HG02938 (cell line): ENCODE measurements at regions not wholly inside any gene's neighbourhood (a gene's known extent, or its start where the extent isn't known, plus 50 kb on each side); places are given as distances from the start of the nearest gene placed in this dataset.
"Not testable (repeated sequence)": the region's sequence is repeated elsewhere in the genome, so short reads cannot be mapped to it uniquely, and the experiment has no call there.

ENCODE experiments used
- ATAC-seq: cut with Tn5 transposase; IDR thresholded peaks from one replicate; pipeline ENCODE4 v1.9.1; 2021; ENCODE audit warnings: mild to moderate bottlenecking, moderate library complexity; ENCODE audit not compliant: unreplicated experiment

- no peak for ATAC-seq
These were observed 58.3 kb downstream of the C11orf87 start for GRCh38 chr11:109480251-109480650.

GRCh38 chr11:109486129-109486528 lies 64.1 kb downstream of the C11orf87 start:
- ATAC-seq = no peak

- ATAC-seq = no peak
These were observed 69.1 kb downstream of the C11orf87 start for GRCh38 chr11:109490953-109491635.

- no peak for ATAC-seq
These were observed 84.1 kb downstream of the C11orf87 start for GRCh38 chr11:109506115-109506514.

- ATAC-seq = no peak
These were observed 85.3 kb downstream of the C11orf87 start for GRCh38 chr11:109507331-109507730.

DNA sequence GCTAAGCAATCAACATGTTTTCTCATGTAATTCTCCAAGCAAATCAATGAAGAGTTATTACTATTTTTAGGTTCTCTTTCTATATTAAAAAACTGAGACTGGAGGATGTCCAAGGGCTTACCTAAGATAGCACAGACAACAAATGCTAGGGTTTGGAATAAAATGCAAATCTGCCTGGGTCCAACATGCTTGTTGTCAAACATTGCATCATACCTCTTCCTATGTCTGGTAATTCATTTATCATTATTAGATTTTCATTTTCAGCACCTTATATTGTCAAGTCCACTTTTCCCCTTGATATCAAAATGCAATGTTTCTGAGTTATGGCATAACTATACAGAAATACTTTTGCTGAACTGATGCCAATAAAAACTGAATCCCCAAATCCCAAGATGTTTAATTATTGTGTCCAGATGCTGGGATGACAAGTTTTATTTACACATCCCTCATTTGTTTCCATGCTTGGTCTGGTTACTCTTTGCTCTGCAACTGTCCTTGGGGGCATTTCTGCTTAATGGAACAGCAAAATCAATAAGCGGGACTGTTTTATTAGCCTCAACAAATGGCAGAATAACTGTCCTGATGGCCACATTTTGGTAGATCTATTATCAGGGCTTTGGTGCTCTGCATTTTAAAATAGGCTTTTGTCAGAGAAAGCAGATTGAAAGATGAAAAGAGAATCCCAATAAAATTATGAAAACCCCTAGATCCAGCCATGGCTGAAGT lies 86.0 kb downstream of the C11orf87 start:
- ATAC-seq = no peak

GRCh38 chr11:109508943-109509342 lies 87.0 kb downstream of the C11orf87 start:
- no peak for ATAC-seq

GRCh38 chr11:109510316-109510715 lies 88.3 kb downstream of the C11orf87 start:
- ATAC-seq = no peak

DNA sequence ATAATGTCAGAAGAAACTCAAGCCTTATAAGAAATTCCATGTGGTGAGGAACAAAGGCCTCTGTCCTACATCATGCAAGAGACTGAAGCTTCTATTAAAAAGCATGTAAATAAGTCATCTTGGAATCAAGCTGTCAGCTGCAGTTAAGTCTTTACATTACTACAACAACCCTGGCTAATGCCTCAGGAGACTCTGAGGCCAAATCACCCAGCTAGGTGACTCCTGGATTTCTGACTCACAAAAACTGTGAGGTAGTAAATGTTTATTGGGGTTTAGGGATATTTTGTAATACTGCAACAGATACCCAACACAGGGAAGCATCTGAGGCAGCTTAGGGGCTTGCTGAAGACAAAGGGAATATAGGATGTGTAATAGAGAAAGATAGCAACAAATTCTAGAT lies 89.6 kb downstream of the C11orf87 start:
- no peak for ATAC-seq

DNA sequence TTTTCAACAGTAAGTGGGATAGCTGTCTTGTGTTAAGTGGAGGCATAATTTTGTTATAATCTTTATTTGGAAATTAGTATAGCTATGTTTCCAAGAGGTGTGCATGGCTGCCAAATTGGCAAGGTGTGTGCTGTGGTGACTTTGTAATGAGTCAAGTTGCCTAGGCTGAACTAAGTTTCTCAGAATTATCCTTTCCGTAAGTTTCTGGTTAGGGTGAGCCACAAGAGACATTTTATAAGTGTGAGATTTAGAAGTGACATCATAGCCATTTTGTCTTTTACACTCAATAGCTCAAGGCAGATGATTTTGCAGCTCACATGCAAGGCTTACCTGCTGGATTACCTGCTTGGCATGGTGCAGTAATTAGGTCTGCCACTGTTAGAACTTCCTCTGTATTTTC lies 90.3 kb downstream of the C11orf87 start:
- no peak for ATAC-seq

GRCh38 chr11:109512680-109513079 lies 90.7 kb downstream of the C11orf87 start:
- ATAC-seq = peak; percentile 58

- no peak for ATAC-seq
These were observed 92.5 kb downstream of the C11orf87 start for GRCh38 chr11:109514313-109515018.

GRCh38 chr11:109519253-109519652 lies 97.3 kb downstream of the C11orf87 start:
- ATAC-seq = no peak

DNA sequence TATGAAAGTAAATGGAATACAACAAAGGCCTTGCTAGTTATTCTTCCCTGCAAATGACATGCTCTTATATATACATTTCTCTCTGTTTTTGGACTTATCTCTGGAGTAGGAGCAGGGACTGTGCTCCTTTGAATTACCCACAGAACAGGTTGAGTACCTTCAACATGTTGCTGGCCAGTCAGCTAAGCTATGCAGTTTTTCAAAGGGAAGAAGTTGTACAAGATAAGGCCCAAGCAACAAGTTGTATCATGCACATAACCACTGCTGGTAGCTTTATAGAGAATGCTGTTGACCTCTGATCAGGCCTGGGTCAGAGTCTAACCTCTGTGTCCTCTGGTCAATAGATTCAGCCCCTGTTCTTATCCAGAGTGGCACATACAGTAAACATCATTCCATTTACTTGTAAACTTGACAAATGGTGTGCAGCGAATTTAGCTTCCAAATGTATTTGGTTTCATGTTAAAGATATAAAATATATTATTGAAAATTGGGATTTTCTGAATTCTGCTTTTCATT lies 99.6 kb downstream of the C11orf87 start:
- ATAC-seq = no peak

GRCh38 chr11:109522116-109522755 lies 100.2 kb downstream of the C11orf87 start:
- ATAC-seq = no peak

- not testable (repeated sequence) for ATAC-seq
These were observed 103.6 kb downstream of the C11orf87 start for GRCh38 chr11:109525636-109526035.

DNA sequence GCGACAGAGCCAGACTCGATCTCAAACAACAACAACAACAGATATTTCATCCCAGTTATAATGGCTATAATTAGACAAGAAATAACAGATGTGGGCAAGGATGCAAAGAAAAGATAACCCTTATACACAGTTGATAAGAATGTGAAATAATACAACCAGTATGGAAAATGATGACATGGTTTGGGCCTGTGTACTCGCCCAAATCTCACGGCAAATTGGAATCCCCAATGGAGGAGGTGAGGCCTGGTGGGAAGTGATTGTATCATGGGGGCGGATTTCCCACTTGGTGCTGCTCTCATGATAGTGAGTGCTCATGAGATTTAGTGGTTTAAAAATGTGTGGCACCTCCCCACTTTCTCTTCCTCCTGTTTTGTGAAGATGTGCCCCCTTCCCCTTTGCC lies 104.1 kb downstream of the C11orf87 start:
- no peak for ATAC-seq

GRCh38 chr11:109526931-109527330 lies 104.9 kb downstream of the C11orf87 start:
- no peak for ATAC-seq

DNA sequence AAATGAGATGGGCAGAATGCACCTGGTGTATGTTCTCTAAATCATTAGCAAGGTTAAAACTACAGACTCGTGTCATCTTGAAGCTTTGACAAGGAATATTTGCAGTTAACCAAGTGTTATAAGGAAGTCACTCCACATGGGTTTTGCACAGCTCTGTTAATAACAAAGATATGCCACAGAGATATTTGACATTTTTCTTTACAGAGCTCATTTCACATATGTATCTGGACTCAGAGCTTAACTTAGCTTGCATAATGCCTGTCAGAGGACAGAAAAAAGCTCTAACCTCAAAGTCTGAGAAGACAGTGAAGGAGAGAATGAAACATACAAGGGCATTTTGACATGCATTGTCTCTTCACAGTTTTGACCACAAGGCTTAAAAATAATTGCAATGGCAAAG lies 105.5 kb downstream of the C11orf87 start:
- ATAC-seq = no peak

DNA sequence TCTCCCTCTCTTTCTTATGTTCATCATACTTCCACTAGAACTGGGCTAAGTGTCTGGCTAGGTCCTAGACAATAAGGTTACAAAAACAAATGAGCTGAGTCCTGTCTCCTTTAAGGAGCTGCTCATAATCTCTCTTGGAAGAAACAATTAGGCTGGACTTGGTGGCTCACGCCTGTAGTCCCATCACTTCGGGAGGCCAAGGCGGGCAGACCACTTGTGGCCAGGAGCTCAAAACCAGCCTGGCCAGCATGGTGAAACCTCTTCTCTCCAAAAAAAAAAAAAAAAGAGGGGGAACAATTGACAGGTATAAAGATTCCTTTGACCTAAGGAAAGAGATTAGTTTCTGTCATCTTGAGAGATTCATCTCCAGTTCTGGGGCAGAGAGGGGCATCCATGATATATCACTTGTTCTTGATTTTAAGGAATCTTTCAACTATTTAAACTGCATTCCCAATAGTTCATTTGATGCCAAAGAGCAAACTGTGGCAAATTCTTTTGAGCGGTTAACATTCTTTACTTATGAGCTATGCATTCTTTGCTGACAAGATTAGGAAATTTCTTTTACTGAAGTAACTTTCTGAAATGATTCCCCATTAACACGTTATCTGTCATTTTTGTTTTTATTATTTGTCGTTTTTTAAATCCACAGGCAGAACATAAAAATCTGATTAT lies 125.5 kb downstream of the C11orf87 start:
- no peak for ATAC-seq

GRCh38 chr11:109552376-109552775 lies 130.4 kb downstream of the C11orf87 start:
- ATAC-seq = no peak
